Activated T-helper 1 cell treated with anti-CD3 and anti-CD28 coated beads, Interleukin-12 subunit alpha, Interleukin-12 subunit beta, Interleukin-2, Interleukin-4 antibody, amounts not matched to agents 30 ng/mL and 10 ng/mL and 1 ng/mL, durations not matched to agents 14 hours and 24 hours and 36 hours (primary cell): ENCODE measurements at regions not wholly inside any gene's neighbourhood (a gene's known extent, or its start where the extent isn't known, plus 50 kb on each side); places are given as distances from the start of the nearest gene placed in this dataset.

Source experiments
- DNase-seq: peaks from one replicate; pipeline ENCODE4 v3.0.0; 2021; ENCODE audit warnings: low spot score
- H3K27ac Mint-ChIP-seq: one replicate; pipeline ENCODE4 v1.8.0; 2021; ENCODE audit warnings: mild to moderate bottlenecking, mixed read lengths
- H3K27me3 Mint-ChIP-seq: one replicate; pipeline ENCODE4 v1.8.0; 2022; ENCODE audit warnings: mild to moderate bottlenecking, moderate library complexity, mixed read lengths; ENCODE audit not compliant: insufficient read depth
- H3K36me3 Mint-ChIP-seq: one replicate; pipeline ENCODE4 v1.8.0; 2021; ENCODE audit warnings: low read depth, mixed read lengths
- H3K4me1 Mint-ChIP-seq: one replicate; pipeline ENCODE4 v1.8.0; 2021; ENCODE audit warnings: low read depth, mixed read lengths
- H3K4me3 Mint-ChIP-seq: one replicate; pipeline ENCODE4 v1.8.0; 2021; ENCODE audit warnings: mild to moderate bottlenecking, moderate library complexity, mixed read lengths
- H3K9me3 Mint-ChIP-seq: one replicate; pipeline ENCODE4 v1.8.0; 2021; ENCODE audit warnings: mixed read lengths
- intact Hi-C: fragments of 100-400 bp; cut with micrococcal nuclease; formaldehyde crosslinking; loops from one replicate; pipeline ENCODE4 v1.15.1; 2024

GRCh38 chr6:134482593-134483270 is 164.8 kb upstream of the SGK1 start:
- H3K36me3 Mint-ChIP-seq, result peaks cover 2% of the 10 kb centered on the region
- H3K27me3 Mint-ChIP-seq, result peaks cover 3% of the 10 kb centered on the region
- no peak overlapping the region for H3K4me3 Mint-ChIP-seq
- no peak for DNase-seq
- intact Hi-C loops, result no loop called here
- H3K4me1 Mint-ChIP-seq, result peaks cover 6% of the 10 kb centered on the region
- peaks cover 3% of the 10 kb centered on the region for H3K9me3 Mint-ChIP-seq
- no peak overlapping the region for H3K27ac Mint-ChIP-seq

GRCh38 chr6:134481966-134482365 is 164.1 kb upstream of the SGK1 start:
- intact Hi-C loops, result no loop called here
- Mint-ChIP-seq H3K4me3 (no peak overlapping the region), H3K36me3 (peaks cover 2% of the 10 kb centered on the region), H3K9me3 (peaks cover 2% of the 10 kb centered on the region), H3K4me1 (peaks cover 6% of the 10 kb centered on the region), H3K27me3 (peaks cover 3% of the 10 kb centered on the region), H3K27ac (no peak overlapping the region)
- DNase-seq, result no peak

- Mint-ChIP-seq H3K27me3 (no peaks in the 10 kb centered on the region), H3K4me1 (peaks cover 6% of the 10 kb centered on the region), H3K4me3 (no peak overlapping the region), H3K27ac (no peak overlapping the region), H3K36me3 (no peaks in the 10 kb centered on the region), H3K9me3 (no peaks in the 10 kb centered on the region)
- no peak for DNase-seq
- intact Hi-C loops, result no loop called here
Measured at GRCh38 chr6:134480593-134480992, 162.7 kb upstream of the SGK1 start.

- no peak for DNase-seq
- Mint-ChIP-seq H3K9me3 (no peaks in the 10 kb centered on the region), H3K36me3 (no peaks in the 10 kb centered on the region), H3K4me3 (no peak overlapping the region), H3K4me1 (peaks cover 6% of the 10 kb centered on the region), H3K27me3 (no peaks in the 10 kb centered on the region), H3K27ac (no peak overlapping the region)
- intact Hi-C loops, result no loop called here
Measured at GRCh38 chr6:134478764-134479399, 161.0 kb upstream of the SGK1 start.

- peaks cover 6% of the 10 kb centered on the region for H3K4me1 Mint-ChIP-seq
- no peak overlapping the region for H3K4me3 Mint-ChIP-seq
- no peaks in the 10 kb centered on the region for H3K27me3 Mint-ChIP-seq
- intact Hi-C loops, result no loop called here
- no peaks in the 10 kb centered on the region for H3K36me3 Mint-ChIP-seq
- no peaks in the 10 kb centered on the region for H3K9me3 Mint-ChIP-seq
- no peak overlapping the region for H3K27ac Mint-ChIP-seq
- no peak for DNase-seq
Measured at GRCh38 chr6:134477991-134478635, 160.2 kb upstream of the SGK1 start.

- Mint-ChIP-seq H3K36me3 (no peaks in the 10 kb centered on the region), H3K27ac (no peak overlapping the region), H3K4me3 (no peak overlapping the region), H3K9me3 (no peaks in the 10 kb centered on the region), H3K4me1 (peaks cover 6% of the 10 kb centered on the region), H3K27me3 (peaks cover 3% of the 10 kb centered on the region)
- no peak for DNase-seq
- intact Hi-C loops, result no loop called here
Measured at GRCh38 chr6:134474955-134475354, 157.0 kb upstream of the SGK1 start.

- intact Hi-C loops, result no loop called here
- H3K27me3 Mint-ChIP-seq, result peaks cover 3% of the 10 kb centered on the region
- no peak for DNase-seq
- H3K4me1 Mint-ChIP-seq, result no peaks in the 10 kb centered on the region
- no peaks in the 10 kb centered on the region for H3K36me3 Mint-ChIP-seq
- H3K27ac Mint-ChIP-seq, result no peak overlapping the region
- no peaks in the 10 kb centered on the region for H3K9me3 Mint-ChIP-seq
- no peak overlapping the region for H3K4me3 Mint-ChIP-seq
Measured at GRCh38 chr6:134472661-134473060, 154.7 kb upstream of the SGK1 start.

GRCh38 chr6:134472046-134472445 is 154.1 kb upstream of the SGK1 start:
- Mint-ChIP-seq H3K4me3 (no peak overlapping the region), H3K27ac (no peak overlapping the region), H3K36me3 (no peaks in the 10 kb centered on the region), H3K9me3 (no peaks in the 10 kb centered on the region), H3K4me1 (no peaks in the 10 kb centered on the region), H3K27me3 (peaks cover 6% of the 10 kb centered on the region)
- intact Hi-C loops, result no loop called here
- no peak for DNase-seq

GRCh38 chr6:134470457-134470975 is 152.6 kb upstream of the SGK1 start:
- no peak overlapping the region for H3K27ac Mint-ChIP-seq
- DNase-seq, result no peak
- intact Hi-C loops, result no loop called here
- no peaks in the 10 kb centered on the region for H3K4me1 Mint-ChIP-seq
- no peak overlapping the region for H3K4me3 Mint-ChIP-seq
- peaks cover 6% of the 10 kb centered on the region for H3K27me3 Mint-ChIP-seq
- no peaks in the 10 kb centered on the region for H3K9me3 Mint-ChIP-seq
- H3K36me3 Mint-ChIP-seq, result no peaks in the 10 kb centered on the region

GRCh38 chr6:134469702-134470456 is 152.0 kb upstream of the SGK1 start:
- intact Hi-C loops, result no loop called here
- no peak for DNase-seq
- no peaks in the 10 kb centered on the region for H3K9me3 Mint-ChIP-seq
- no peaks in the 10 kb centered on the region for H3K4me1 Mint-ChIP-seq
- no peak overlapping the region for H3K27ac Mint-ChIP-seq
- no peaks in the 10 kb centered on the region for H3K36me3 Mint-ChIP-seq
- H3K4me3 Mint-ChIP-seq, result no peak overlapping the region
- peaks cover 6% of the 10 kb centered on the region for H3K27me3 Mint-ChIP-seq

GRCh38 chr6:134468633-134469032 is 150.7 kb upstream of the SGK1 start:
- Mint-ChIP-seq H3K9me3 (no peaks in the 10 kb centered on the region), H3K4me3 (no peak overlapping the region), H3K27ac (no peak overlapping the region), H3K4me1 (no peaks in the 10 kb centered on the region), H3K27me3 (peaks cover 6% of the 10 kb centered on the region), H3K36me3 (no peaks in the 10 kb centered on the region)
- DNase-seq, result no peak
- intact Hi-C loops, result no loop called here

GRCh38 chr6:134467620-134468019 is 149.7 kb upstream of the SGK1 start:
- Mint-ChIP-seq H3K4me3 (no peak overlapping the region), H3K27ac (no peak overlapping the region), H3K27me3 (peaks cover 6% of the 10 kb centered on the region), H3K9me3 (no peaks in the 10 kb centered on the region), H3K36me3 (no peaks in the 10 kb centered on the region), H3K4me1 (no peaks in the 10 kb centered on the region)
- intact Hi-C loops, result no loop called here
- DNase-seq, result no peak
